OCI-LY7 (cell line): ENCODE measurements at regions not wholly inside any gene's neighbourhood (a gene's known extent, or its start where the extent isn't known, plus 50 kb on each side); places are given as distances from the start of the nearest gene placed in this dataset.

Experiments used
- EZH2phosphoT487 ChIP-seq: fragments of 200-600 bp; sonication (generic); IDR thresholded peaks from 2 replicates; pipeline ENCODE4 v1.6.1; 2018; ENCODE audit warnings: low read depth, borderline replicate concordance, mild to moderate bottlenecking, mixed run types, antibody characterized with exemption, low read length, moderate library complexity, mixed read lengths
- TF ChIP-seq, protein P1 (sequence below): fragments of 200-600 bp; sonication (generic); conservative IDR thresholded peaks from 2 replicates; pipeline ENCODE4 v1.5.1; 2014; ENCODE audit warnings: mild to moderate bottlenecking, antibody characterized with exemption, low read length, moderate library complexity, mixed read lengths

DNA sequence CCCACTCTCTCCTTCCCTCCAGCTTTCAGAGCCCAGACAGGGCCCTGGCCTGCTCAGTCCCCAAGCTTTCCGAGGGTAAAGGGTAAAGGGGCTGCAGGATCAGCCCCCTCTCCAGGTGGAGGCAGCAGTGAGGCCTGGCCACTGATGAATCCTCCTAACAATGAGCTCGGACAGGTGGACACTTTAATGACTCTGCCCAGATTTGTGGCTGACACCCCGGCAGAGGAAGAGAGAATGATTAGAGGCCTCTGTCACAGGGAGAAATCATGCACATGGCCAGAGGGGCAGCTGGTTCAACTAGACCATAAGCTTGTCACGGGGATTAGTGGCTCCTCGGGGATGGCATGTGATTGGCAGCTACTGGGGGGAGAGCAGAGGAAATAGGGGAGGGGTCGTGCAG lies 587.5 kb upstream of the B3GAT1 start:
- TF ChIP-seq, protein P1, sequence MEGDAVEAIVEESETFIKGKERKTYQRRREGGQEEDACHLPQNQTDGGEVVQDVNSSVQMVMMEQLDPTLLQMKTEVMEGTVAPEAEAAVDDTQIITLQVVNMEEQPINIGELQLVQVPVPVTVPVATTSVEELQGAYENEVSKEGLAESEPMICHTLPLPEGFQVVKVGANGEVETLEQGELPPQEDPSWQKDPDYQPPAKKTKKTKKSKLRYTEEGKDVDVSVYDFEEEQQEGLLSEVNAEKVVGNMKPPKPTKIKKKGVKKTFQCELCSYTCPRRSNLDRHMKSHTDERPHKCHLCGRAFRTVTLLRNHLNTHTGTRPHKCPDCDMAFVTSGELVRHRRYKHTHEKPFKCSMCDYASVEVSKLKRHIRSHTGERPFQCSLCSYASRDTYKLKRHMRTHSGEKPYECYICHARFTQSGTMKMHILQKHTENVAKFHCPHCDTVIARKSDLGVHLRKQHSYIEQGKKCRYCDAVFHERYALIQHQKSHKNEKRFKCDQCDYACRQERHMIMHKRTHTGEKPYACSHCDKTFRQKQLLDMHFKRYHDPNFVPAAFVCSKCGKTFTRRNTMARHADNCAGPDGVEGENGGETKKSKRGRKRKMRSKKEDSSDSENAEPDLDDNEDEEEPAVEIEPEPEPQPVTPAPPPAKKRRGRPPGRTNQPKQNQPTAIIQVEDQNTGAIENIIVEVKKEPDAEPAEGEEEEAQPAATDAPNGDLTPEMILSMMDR: no peak
- TF ChIP-seq EZH2phosphoT487: no peak
